OCI-LY1 (cell line): ENCODE measurements at regions not wholly inside any gene's neighbourhood (a gene's known extent, or its start where the extent isn't known, plus 50 kb on each side); places are given as distances from the start of the nearest gene placed in this dataset.

Experiments used
- H2AFZ ChIP-seq: fragments of 200-600 bp; sonication (generic), shearing (Covaris generic); 2 replicates; pipeline ENCODE4 v1.6.0; 2014; ENCODE audit warnings: antibody characterized with exemption, mild to moderate bottlenecking, low read length
- H3F3A ChIP-seq: fragments of 200-600 bp; sonication (generic), shearing (Covaris generic); 2 replicates; pipeline ENCODE4 v1.6.0; 2014; ENCODE audit warnings: mild to moderate bottlenecking, antibody characterized with exemption, low read length, moderate library complexity; ENCODE audit not compliant: insufficient read depth
- H3K27ac ChIP-seq: fragments of 200-600 bp; sonication (generic); 2 replicates; pipeline ENCODE4 v1.5.1; 2014; ENCODE audit warnings: low read length, mixed run types, mild to moderate bottlenecking, low read depth; ENCODE audit not compliant: poor library complexity, severe bottlenecking
- H3K27me3 ChIP-seq: fragments of 200-600 bp; sonication (generic); 2 replicates; pipeline ENCODE4 v1.6.0; 2014; ENCODE audit warnings: antibody characterized with exemption, mild to moderate bottlenecking, low read length, moderate library complexity; ENCODE audit not compliant: insufficient read depth
- H3K36me3 ChIP-seq: fragments of 200-600 bp; sonication (generic); 2 replicates; pipeline ENCODE4 v1.6.1; 2014; ENCODE audit warnings: mild to moderate bottlenecking, antibody characterized with exemption, low read length, moderate library complexity, mixed read lengths; ENCODE audit not compliant: insufficient read depth
- H3K4me1 ChIP-seq: fragments of 200-600 bp; sonication (generic); 2 replicates; pipeline ENCODE4 v1.5.1; 2014; ENCODE audit warnings: mild to moderate bottlenecking, low read length, moderate library complexity; ENCODE audit not compliant: insufficient read depth, severe bottlenecking
- H3K4me2 ChIP-seq: fragments of 200-600 bp; sonication (generic), shearing (Covaris generic); 2 replicates; pipeline ENCODE4 v1.6.1; 2014; ENCODE audit warnings: low read length
- H3K4me3 ChIP-seq: fragments of 200-600 bp; sonication (generic); 2 replicates; pipeline ENCODE4 v1.5.1; 2014; ENCODE audit warnings: low read length, low read depth, mild to moderate bottlenecking, mixed read lengths; ENCODE audit not compliant: poor library complexity, severe bottlenecking
- H3K79me2 ChIP-seq: fragments of 200-600 bp; shearing (Covaris generic); 2 replicates; pipeline ENCODE4 v1.6.1; 2016; ENCODE audit warnings: mixed run types, low read length, mixed read lengths; ENCODE audit not compliant: insufficient read depth
- H3K9ac ChIP-seq: fragments of 200-600 bp; sonication (generic), shearing (Covaris generic); 2 replicates; pipeline ENCODE4 v1.6.1; 2014; ENCODE audit warnings: mild to moderate bottlenecking, low read length, mixed read lengths
- H3K9me2 ChIP-seq: fragments of 200-600 bp; sonication (generic), shearing (Covaris generic); 2 replicates; pipeline ENCODE4 v1.6.1; 2014; ENCODE audit warnings: low read depth, mild to moderate bottlenecking, low read length, mixed read lengths
- H3K9me3 ChIP-seq: fragments of 200-600 bp; shearing (Covaris generic); 2 replicates; pipeline ENCODE4 v1.6.1; 2014; ENCODE audit warnings: low read length, mixed read lengths
- H4K20me1 ChIP-seq: fragments of 200-600 bp; sonication (generic), shearing (Covaris generic); 2 replicates; pipeline ENCODE4 v1.6.0; 2016; ENCODE audit warnings: mild to moderate bottlenecking, low read length; ENCODE audit not compliant: insufficient read depth
- EZH2 ChIP-seq: fragments of 200-600 bp; sonication (generic), shearing (Covaris generic); IDR thresholded peaks from 2 replicates; pipeline ENCODE4 v1.8.0; 2017; ENCODE audit warnings: borderline replicate concordance, mixed run types, mild to moderate bottlenecking, antibody characterized with exemption, low read length, moderate library complexity, mixed read lengths
- TF ChIP-seq, protein P1 (sequence below): fragments of 200-600 bp; sonication (generic), shearing (Covaris generic); IDR thresholded peaks from 2 replicates; pipeline ENCODE4 v1.5.1; 2017; ENCODE audit warnings: mild to moderate bottlenecking, antibody characterized with exemption, low read length, moderate library complexity, mixed read lengths

DNA sequence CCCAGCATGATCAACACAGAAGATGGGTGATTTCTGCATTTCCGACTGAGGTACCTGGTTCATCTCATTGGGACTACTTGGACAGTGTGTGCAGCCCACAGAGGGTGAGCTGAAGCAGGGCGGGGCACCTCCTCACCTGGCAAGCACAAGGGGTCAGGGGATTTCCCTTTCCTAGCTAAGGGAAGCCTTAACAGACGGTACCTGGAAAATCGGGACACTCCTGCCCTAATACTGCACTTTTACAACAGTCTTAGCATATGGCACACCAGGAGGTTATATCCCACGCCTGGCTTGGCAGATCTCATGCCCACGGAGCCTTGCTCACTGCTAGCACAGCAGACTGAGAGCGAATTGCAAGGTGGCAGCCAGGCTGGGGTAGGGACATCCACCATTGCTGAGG, 92.9 kb upstream of the GRID2 start:
- TF ChIP-seq, protein P1, sequence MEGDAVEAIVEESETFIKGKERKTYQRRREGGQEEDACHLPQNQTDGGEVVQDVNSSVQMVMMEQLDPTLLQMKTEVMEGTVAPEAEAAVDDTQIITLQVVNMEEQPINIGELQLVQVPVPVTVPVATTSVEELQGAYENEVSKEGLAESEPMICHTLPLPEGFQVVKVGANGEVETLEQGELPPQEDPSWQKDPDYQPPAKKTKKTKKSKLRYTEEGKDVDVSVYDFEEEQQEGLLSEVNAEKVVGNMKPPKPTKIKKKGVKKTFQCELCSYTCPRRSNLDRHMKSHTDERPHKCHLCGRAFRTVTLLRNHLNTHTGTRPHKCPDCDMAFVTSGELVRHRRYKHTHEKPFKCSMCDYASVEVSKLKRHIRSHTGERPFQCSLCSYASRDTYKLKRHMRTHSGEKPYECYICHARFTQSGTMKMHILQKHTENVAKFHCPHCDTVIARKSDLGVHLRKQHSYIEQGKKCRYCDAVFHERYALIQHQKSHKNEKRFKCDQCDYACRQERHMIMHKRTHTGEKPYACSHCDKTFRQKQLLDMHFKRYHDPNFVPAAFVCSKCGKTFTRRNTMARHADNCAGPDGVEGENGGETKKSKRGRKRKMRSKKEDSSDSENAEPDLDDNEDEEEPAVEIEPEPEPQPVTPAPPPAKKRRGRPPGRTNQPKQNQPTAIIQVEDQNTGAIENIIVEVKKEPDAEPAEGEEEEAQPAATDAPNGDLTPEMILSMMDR: no peak
- no peak for TF ChIP-seq EZH2
- Histone ChIP-seq H3K9me3 (no peaks in the 10 kb centered on the region), H3K4me1 (no peaks in the 10 kb centered on the region), H3K4me3 (no peak overlapping the region), H3K36me3 (no peaks in the 10 kb centered on the region), H2AFZ (no peak overlapping the region), H3F3A (no peaks in the 10 kb centered on the region), H3K4me2 (no peak overlapping the region), H3K27ac (no peak overlapping the region), H3K9me2 (no peaks in the 10 kb centered on the region), H3K79me2 (no peaks in the 10 kb centered on the region), H3K9ac (no peak overlapping the region), H3K27me3 (no peaks in the 10 kb centered on the region), H4K20me1 (no peaks in the 10 kb centered on the region)

DNA sequence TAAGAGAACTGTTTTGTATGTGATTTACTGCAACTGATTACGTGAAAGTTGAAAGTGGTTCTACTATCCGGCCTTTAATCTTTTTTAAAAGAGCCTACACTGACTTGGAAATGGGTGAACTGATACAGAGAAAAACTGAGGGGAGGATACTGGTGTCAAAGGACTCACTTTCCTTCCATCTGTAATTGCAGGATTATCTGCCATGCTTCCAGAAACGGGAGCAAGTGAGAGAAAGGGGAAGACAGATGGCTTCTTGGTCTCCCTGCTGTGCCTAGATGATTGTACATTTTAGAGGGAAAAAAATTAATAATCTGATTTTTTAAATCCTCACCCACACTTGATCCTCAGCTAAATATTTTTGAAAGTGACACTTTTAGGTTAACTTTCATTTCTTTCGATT, 88.3 kb upstream of the GRID2 start:
- Histone ChIP-seq H3K4me1 (no peaks in the 10 kb centered on the region), H3K9ac (no peak overlapping the region), H3F3A (no peaks in the 10 kb centered on the region), H3K4me2 (no peak overlapping the region), H3K27me3 (no peaks in the 10 kb centered on the region), H3K36me3 (no peaks in the 10 kb centered on the region), H4K20me1 (no peaks in the 10 kb centered on the region), H3K9me3 (no peaks in the 10 kb centered on the region), H3K79me2 (no peaks in the 10 kb centered on the region), H2AFZ (no peak overlapping the region), H3K4me3 (no peak overlapping the region), H3K9me2 (no peaks in the 10 kb centered on the region), H3K27ac (no peak overlapping the region)
- TF ChIP-seq EZH2: no peak
- TF ChIP-seq, protein P1: no peak

DNA sequence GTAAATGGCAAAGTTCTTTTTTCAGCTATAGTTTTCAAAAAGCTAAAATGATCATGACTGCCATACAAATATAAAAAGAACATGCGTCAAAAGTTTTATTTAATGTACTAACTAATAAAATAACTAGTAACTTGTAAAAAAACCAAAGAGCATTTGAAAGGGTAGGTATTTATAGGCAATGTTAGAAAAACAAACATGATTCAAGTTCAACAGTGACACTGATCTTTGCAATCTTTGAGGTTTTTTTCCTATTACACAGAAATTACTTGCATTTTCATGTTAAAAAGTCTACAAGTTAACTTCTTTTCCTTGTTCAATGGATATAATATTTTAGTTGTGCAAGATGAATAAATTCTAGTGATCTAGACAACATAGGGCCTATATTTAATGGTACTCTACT, 72.3 kb upstream of the GRID2 start:
- no peaks in the 10 kb centered on the region for H3K79me2 ChIP-seq
- H3K4me3 ChIP-seq: no peak overlapping the region
- H3F3A ChIP-seq: no peaks in the 10 kb centered on the region
- H3K9me3 ChIP-seq: no peaks in the 10 kb centered on the region
- H3K4me1 ChIP-seq: no peaks in the 10 kb centered on the region
- no peak overlapping the region for H3K27ac ChIP-seq
- no peaks in the 10 kb centered on the region for H3K9me2 ChIP-seq
- TF ChIP-seq EZH2: no peak
- TF ChIP-seq, protein P1: no peak
- no peaks in the 10 kb centered on the region for H4K20me1 ChIP-seq
- no peaks in the 10 kb centered on the region for H3K36me3 ChIP-seq
- H3K27me3 ChIP-seq: no peaks in the 10 kb centered on the region
- H3K9ac ChIP-seq: no peak overlapping the region
- no peak overlapping the region for H2AFZ ChIP-seq
- no peak overlapping the region for H3K4me2 ChIP-seq
